HG03159 (cell line): ENCODE measurements at regions not wholly inside any gene's neighbourhood (a gene's known extent, or its start where the extent isn't known, plus 50 kb on each side); places are given as distances from the start of the nearest gene placed in this dataset.
"Not testable (repeated sequence)": the region's sequence is repeated elsewhere in the genome, so short reads cannot be mapped to it uniquely, and the experiment has no call there.

Source experiments
- ATAC-seq: cut with Tn5 transposase; IDR thresholded peaks from one replicate; pipeline ENCODE4 v1.9.1; 2021; ENCODE audit warnings: mild to moderate bottlenecking, moderate library complexity; ENCODE audit not compliant: unreplicated experiment

- ATAC-seq = no peak
These were observed 399.2 kb downstream of the CPS1 start for GRCh38 chr2:210955591-210955990.

GRCh38 chr2:210956101-210956500 is 399.7 kb downstream of the CPS1 start:
- no peak for ATAC-seq

GRCh38 chr2:210961249-210961648 is 404.9 kb downstream of the CPS1 start:
- no peak for ATAC-seq

- ATAC-seq = no peak
These were observed 407.0 kb downstream of the CPS1 start for GRCh38 chr2:210963386-210963785.

GRCh38 chr2:210964141-210964764 is 407.9 kb downstream of the CPS1 start:
- no peak for ATAC-seq

GRCh38 chr2:210965472-210965871 is 409.1 kb downstream of the CPS1 start:
- no peak for ATAC-seq

GRCh38 chr2:210966330-210966729 is 409.9 kb downstream of the CPS1 start:
- ATAC-seq = no peak

- no peak for ATAC-seq
These were observed 415.0 kb downstream of the CPS1 start for GRCh38 chr2:210971431-210971830.

- ATAC-seq = not testable (repeated sequence)
These were observed 430.4 kb downstream of the CPS1 start for GRCh38 chr2:210986806-210987205.

GRCh38 chr2:210991107-210991506 is 434.7 kb downstream of the CPS1 start:
- no peak for ATAC-seq

GRCh38 chr2:210994104-210994503 is 437.7 kb downstream of the CPS1 start:
- ATAC-seq = no peak

GRCh38 chr2:210997373-210997772 is 441.0 kb downstream of the CPS1 start:
- ATAC-seq = no peak

- no peak for ATAC-seq
These were observed 441.9 kb downstream of the CPS1 start for GRCh38 chr2:210998334-210998733.

- no peak for ATAC-seq
These were observed 458.0 kb downstream of the CPS1 start for GRCh38 chr2:211014376-211014775.

GRCh38 chr2:211014906-211015305 is 458.5 kb downstream of the CPS1 start:
- no peak for ATAC-seq

- ATAC-seq = not testable (repeated sequence)
These were observed 468.7 kb downstream of the CPS1 start for GRCh38 chr2:211025089-211025488.

- no peak for ATAC-seq
These were observed 469.7 kb downstream of the CPS1 start for GRCh38 chr2:211026109-211026508.

GRCh38 chr2:211027976-211028375 is 471.6 kb downstream of the CPS1 start:
- ATAC-seq = no peak

- no peak for ATAC-seq
These were observed 477.4 kb downstream of the CPS1 start for GRCh38 chr2:211033765-211034164.

GRCh38 chr2:211035548-211036185 is 479.3 kb downstream of the CPS1 start:
- ATAC-seq = peak; percentile 75

- no peak for ATAC-seq
These were observed 488.6 kb downstream of the CPS1 start for GRCh38 chr2:211045025-211045424.

- no peak for ATAC-seq
These were observed 493.1 kb downstream of the CPS1 start for GRCh38 chr2:211049321-211050018.
